OCI-LY1 (cell line): ENCODE measurements at regions not wholly inside any gene's neighbourhood (a gene's known extent, or its start where the extent isn't known, plus 50 kb on each side); places are given as distances from the start of the nearest gene placed in this dataset.

Experiments
- CTCF ChIP-seq: fragments of 200-600 bp; sonication (generic), shearing (Covaris generic); IDR thresholded peaks from 2 replicates; pipeline ENCODE4 v1.5.1; 2017; ENCODE audit warnings: mild to moderate bottlenecking, antibody characterized with exemption, low read length, moderate library complexity, mixed read lengths
- EZH2 ChIP-seq: fragments of 200-600 bp; sonication (generic), shearing (Covaris generic); IDR thresholded peaks from 2 replicates; pipeline ENCODE4 v1.8.0; 2017; ENCODE audit warnings: borderline replicate concordance, mixed run types, mild to moderate bottlenecking, antibody characterized with exemption, low read length, moderate library complexity, mixed read lengths

GRCh38 chr13:83692800-83693199 lies 189.5 kb downstream of the SLITRK1 start:
- no peak for TF ChIP-seq CTCF
- no peak for TF ChIP-seq EZH2
